NCI-H128 (cell line): ENCODE measurements at regions not wholly inside any gene's neighbourhood (a gene's known extent, or its start where the extent isn't known, plus 50 kb on each side); places are given as distances from the start of the nearest gene placed in this dataset.

Source experiments
- DNase-seq: peaks from one replicate; lab custom pipeline; 2025; ENCODE audit not compliant: unreplicated experiment; lab: John Stamatoyannopoulos, UW

GRCh38 chr10:83562381-83562780 lies 576.9 kb upstream of the GHITM start:
- DNase-seq: no peak

DNA sequence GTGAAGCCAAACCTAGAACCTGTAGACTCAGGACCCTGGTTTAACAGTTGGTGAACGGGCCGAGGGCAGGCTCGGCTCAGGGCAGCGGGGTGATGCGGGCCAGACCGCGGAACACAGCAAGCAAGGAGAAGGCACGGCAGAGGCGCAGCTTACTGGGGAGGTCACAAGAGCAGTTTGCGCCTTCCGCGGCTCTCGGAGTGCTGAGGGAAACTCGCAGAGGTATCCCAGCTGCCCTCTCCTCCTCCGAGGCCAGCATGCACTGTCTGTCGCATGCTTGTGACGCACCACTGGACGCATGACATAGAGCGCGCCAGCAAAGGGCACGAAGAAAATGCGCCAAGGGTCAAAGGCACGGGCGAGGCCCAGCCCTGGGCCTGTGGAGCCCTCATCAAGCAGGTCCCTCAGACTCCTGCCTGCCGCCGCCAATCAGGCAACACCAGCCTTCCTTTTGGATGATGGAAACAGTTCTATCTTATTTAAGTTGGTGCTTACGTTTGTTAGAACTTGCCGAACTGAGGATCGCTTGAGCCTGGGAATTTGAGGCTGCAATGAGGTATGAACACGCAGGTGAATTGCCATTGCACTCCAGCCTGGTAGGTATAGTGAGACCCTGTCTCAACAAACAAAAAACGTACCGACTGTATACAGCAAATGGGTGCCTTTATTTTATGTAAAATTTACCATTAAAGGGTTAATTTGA lies 574.3 kb upstream of the GHITM start:
- DNase-seq: no peak

DNA sequence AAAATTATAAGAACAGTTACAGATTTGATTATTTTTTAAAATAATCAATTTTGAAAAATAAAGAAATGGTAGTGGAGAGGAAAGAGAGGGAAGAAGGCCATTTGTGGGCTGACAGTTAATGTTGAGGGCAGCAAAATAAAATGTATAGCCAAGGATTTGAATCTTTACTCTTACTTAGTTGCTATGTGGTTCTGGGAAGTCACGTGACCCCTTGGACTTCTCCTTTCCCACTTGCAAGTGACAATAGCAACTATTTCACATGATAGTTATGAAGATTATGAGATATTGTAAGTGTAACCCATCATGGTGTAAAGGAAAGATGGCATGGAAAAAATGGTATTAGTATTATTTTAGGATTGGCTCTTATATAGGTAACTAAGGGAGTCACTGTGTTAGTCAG lies 567.3 kb upstream of the GHITM start:
- no peak for DNase-seq

GRCh38 chr10:83574770-83575169 lies 564.5 kb upstream of the GHITM start:
- DNase-seq: no peak

DNA sequence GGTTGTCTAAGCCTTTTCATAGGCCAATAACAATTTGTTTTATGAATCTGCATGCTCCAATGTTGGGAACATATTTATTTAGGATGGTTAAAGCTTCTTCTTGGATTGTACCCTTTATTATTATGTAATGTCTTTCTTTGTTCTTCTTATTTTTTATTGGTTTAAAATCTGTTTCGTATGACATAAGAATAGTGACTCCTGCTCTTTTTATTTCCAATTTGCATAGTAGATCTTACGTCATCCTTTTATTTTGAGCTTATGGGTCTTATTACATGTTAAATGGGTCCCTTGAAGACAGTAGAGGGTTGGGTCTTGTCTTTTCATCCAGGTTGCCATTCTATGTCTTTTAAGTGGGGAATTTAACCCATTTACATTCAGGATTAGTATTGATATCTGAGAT lies 561.9 kb upstream of the GHITM start:
- DNase-seq: no peak

GRCh38 chr10:83580373-83581012 lies 558.8 kb upstream of the GHITM start:
- DNase-seq: no peak

GRCh38 chr10:83582407-83583095 lies 556.8 kb upstream of the GHITM start:
- DNase-seq: no peak

- no peak for DNase-seq
Measured at GRCh38 chr10:83585686-83586085, 553.6 kb upstream of the GHITM start.

- DNase-seq: no peak
Measured at GRCh38 chr10:83592337-83592935, 546.9 kb upstream of the GHITM start.

GRCh38 chr10:83603708-83604107 lies 535.6 kb upstream of the GHITM start:
- no peak for DNase-seq

GRCh38 chr10:83605783-83606630 lies 533.3 kb upstream of the GHITM start:
- DNase-seq: no peak

- no peak for DNase-seq
Measured at GRCh38 chr10:83607959-83608745, 531.2 kb upstream of the GHITM start.

DNA sequence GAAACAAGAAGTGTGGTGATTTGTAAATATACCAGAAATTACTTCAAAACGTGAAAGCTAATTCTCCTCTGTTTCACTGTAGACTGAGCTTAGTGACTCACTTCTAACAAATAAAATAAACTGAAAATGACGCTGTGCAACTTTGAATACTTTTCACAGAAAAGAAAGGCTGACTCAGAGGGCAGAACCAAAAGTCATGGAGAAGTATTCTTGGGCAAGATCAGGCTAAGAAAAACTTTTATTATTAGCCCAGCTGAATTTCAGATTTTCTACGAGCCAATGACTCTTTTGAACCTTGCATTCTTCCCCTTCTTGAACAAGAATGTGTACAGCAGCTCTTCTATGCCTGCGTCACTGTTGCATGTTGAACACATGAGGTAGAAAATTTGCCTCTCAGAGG lies 527.3 kb upstream of the GHITM start:
- DNase-seq: no peak

GRCh38 chr10:83612746-83613145 lies 526.6 kb upstream of the GHITM start:
- no peak for DNase-seq

DNA sequence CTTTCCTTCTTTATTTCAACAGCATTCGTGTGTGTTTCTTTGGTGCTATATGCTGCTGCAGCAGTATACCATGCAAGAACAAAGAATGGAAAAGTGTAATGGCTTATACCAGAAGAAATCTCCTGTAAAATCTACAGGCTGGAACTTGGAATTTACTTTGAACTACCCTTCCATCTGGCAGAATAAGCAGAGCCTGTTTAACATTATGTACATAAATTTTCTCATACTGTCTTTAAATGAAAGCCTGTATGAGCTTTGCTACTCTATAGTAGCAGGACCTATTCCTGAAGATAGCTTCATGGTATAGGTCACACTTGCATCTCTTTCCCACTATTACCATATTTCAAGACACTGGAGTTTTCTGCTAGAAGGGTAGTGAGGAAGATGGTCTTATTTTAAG lies 522.1 kb upstream of the GHITM start:
- DNase-seq: no peak

- no peak for DNase-seq
Measured at GRCh38 chr10:83617692-83618545, 521.4 kb upstream of the GHITM start.

- no peak for DNase-seq
Measured at GRCh38 chr10:83625831-83626360, 513.4 kb upstream of the GHITM start.

- no peak for DNase-seq
Measured at GRCh38 chr10:83632701-83633100, 506.6 kb upstream of the GHITM start.

- DNase-seq: no peak
Measured at GRCh38 chr10:83633547-83633946, 505.8 kb upstream of the GHITM start.
